Activated CD4-positive, alpha-beta memory T cell treated with anti-CD3 and anti-CD28 coated beads, Interleukin-2, amount 10 ng/mL, durations not matched to agents 7 days and 5 days (primary cell): ENCODE measurements at regions not wholly inside any gene's neighbourhood (a gene's known extent, or its start where the extent isn't known, plus 50 kb on each side); places are given as distances from the start of the nearest gene placed in this dataset.

ENCODE experiments used
- CTCF ChIA-PET: fragments of 350-600 bp; sonication (Branson Sonifier 250); formaldehyde crosslinking; loops from one replicate; lab custom pipeline; 2021; ENCODE audit warnings: antibody characterized with exemption, inconsistent platforms; lab: Charles Lee
- POLR2A ChIA-PET: fragments of 350-600 bp; sonication (Branson Sonifier 250); formaldehyde crosslinking; loops from one replicate; lab custom pipeline; 2021; ENCODE audit warnings: antibody characterized with exemption; lab: Charles Lee
- DNase-seq: peaks from one replicate; pipeline ENCODE4 v3.0.0-alpha.2; 2020
- H3K27ac Mint-ChIP-seq: one replicate; pipeline ENCODE4 v1.8.0; 2021; ENCODE audit warnings: mild to moderate bottlenecking, mixed read lengths
- H3K27me3 Mint-ChIP-seq: one replicate; pipeline ENCODE4 v1.8.0; 2021; ENCODE audit warnings: mixed read lengths
- H3K36me3 Mint-ChIP-seq: one replicate; pipeline ENCODE4 v1.8.0; 2021; ENCODE audit warnings: low read depth, mixed read lengths
- H3K4me1 Mint-ChIP-seq: one replicate; pipeline ENCODE4 v1.8.0; 2021; ENCODE audit warnings: mixed read lengths
- H3K4me3 Mint-ChIP-seq: one replicate; pipeline ENCODE4 v1.8.0; 2021; ENCODE audit warnings: mild to moderate bottlenecking, mixed read lengths
- H3K9me3 Mint-ChIP-seq: one replicate; pipeline ENCODE4 v1.8.0; 2021; ENCODE audit warnings: mixed read lengths

DNA sequence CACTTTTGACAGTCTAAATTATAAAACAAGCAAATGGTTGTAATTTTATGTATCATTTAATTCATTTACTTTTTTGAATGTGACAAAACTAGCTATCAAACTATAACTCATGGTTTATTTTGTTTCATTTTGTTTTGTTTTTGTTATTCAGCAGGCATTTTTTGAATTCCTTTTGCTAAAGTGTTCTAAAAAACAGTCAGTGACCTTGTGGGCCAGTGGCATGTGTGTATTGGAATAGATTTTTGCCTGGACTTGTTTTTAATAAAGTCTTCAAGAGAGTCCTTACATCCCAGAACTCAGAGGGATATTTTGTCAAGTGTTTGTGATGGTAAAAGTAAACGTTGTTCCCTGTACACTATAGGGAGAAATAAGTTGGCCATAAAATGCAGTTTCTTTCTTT is 369.7 kb upstream of the SYT1 start:
- DNase-seq: no peak
- H3K27ac Mint-ChIP-seq: no peak overlapping the region

DNA sequence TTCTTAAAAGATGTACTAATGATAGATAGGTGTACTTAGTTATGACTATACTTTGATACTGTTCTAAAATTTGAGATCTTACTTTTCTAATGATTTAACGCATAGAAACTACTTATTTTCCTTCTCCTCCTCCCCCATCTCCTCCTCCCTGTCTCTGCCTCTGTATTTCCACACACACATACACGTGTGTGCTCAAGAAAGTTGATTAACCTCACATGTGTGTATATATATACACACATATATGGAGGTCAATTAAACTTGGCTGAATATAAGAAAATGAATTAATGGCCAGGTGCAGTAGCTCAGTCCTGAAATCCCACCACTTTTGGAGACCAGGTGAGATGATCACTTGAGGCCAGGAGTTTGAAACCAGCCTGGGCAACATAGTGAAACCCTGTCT is 362.7 kb upstream of the SYT1 start:
- POLR2A ChIA-PET: no interaction called here
- no peak overlapping the region for H3K27ac Mint-ChIP-seq
- no peaks in the 10 kb centered on the region for H3K4me1 Mint-ChIP-seq
- no peaks in the 10 kb centered on the region for H3K36me3 Mint-ChIP-seq
- H3K27me3 Mint-ChIP-seq: no peaks in the 10 kb centered on the region
- DNase-seq: no peak
- no peak overlapping the region for H3K4me3 Mint-ChIP-seq
- CTCF ChIA-PET: no interaction called here
- H3K9me3 Mint-ChIP-seq: peaks cover 13% of the 10 kb centered on the region

More for the DNA sequence above, 369.7 kb upstream of the SYT1 start:
- no peaks in the 10 kb centered on the region for H3K4me1 Mint-ChIP-seq
- no peaks in the 10 kb centered on the region for H3K27me3 Mint-ChIP-seq
- ChIA-PET POLR2A (no interaction called here), CTCF (interaction anchor here (0.7 kb wide), 1 partner anchor 17 kb away, joined by 5 read pairs; no protein-coding TSS in a partner anchor)
- no peak overlapping the region for H3K4me3 Mint-ChIP-seq
- H3K36me3 Mint-ChIP-seq: no peaks in the 10 kb centered on the region
- no peaks in the 10 kb centered on the region for H3K9me3 Mint-ChIP-seq

DNA sequence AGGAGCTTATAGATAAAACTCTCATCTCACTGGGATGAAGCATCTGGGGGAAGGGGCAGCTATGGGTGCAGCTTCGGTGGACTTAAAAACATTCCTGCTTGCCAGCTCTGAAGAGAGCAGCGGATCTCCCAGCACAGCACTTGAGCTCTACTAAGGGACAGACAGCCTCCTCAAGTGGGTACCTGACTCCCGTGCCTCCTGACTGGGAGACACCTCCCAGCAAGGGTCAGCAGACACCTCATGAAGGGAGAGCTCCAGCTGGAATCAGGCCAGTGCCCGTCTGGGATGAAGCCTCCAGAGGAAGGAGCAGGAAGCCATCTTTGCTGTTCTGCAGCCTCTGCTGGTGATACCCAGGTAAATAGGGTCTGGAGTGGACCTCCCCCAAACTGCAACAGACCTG is 345.2 kb upstream of the SYT1 start:
- CTCF ChIA-PET: no interaction called here
- H3K27ac Mint-ChIP-seq: no peak overlapping the region
- POLR2A ChIA-PET: no interaction called here
- peaks cover 15% of the 10 kb centered on the region for H3K9me3 Mint-ChIP-seq
- H3K4me3 Mint-ChIP-seq: no peak overlapping the region
- no peak for DNase-seq
- H3K36me3 Mint-ChIP-seq: no peaks in the 10 kb centered on the region
- no peaks in the 10 kb centered on the region for H3K27me3 Mint-ChIP-seq
- H3K4me1 Mint-ChIP-seq: no peaks in the 10 kb centered on the region

DNA sequence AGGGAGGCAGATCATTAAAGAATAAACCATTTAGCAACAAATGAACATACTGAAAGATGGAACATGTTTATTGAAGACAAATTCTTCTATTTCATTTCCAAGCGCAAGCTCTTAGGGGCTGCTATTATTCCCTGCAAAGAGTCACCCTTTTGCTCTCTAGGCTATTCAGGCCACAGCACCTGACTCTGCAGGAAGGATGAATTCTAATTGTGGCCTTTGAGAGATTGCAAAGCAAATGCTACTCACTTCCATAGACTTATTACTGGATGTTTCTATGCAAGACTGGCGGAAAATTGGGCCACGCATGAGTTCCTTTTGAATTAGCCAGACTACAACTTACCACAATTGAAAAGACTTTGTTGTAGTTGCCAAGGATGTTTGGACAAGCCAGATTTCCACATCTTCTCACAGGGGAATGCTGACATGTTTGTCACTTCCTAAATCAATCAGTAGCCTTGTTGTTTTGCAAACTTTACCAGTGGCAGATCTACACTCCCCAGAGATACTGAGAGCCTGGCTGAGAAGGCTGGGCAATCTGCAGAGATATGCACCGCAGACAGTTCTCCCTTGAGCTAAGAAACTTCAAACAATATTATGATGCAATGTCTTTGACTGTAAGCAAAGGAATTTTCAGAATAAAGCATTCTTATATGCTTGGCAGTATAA is 334.3 kb upstream of the SYT1 start:
- CTCF ChIA-PET: no interaction called here
- no peaks in the 10 kb centered on the region for H3K4me1 Mint-ChIP-seq
- POLR2A ChIA-PET: no interaction called here
- H3K9me3 Mint-ChIP-seq: peaks cover 5% of the 10 kb centered on the region
- DNase-seq: no peak
- no peaks in the 10 kb centered on the region for H3K27me3 Mint-ChIP-seq
- H3K36me3 Mint-ChIP-seq: no peaks in the 10 kb centered on the region
- no peak overlapping the region for H3K27ac Mint-ChIP-seq
- no peak overlapping the region for H3K4me3 Mint-ChIP-seq

DNA sequence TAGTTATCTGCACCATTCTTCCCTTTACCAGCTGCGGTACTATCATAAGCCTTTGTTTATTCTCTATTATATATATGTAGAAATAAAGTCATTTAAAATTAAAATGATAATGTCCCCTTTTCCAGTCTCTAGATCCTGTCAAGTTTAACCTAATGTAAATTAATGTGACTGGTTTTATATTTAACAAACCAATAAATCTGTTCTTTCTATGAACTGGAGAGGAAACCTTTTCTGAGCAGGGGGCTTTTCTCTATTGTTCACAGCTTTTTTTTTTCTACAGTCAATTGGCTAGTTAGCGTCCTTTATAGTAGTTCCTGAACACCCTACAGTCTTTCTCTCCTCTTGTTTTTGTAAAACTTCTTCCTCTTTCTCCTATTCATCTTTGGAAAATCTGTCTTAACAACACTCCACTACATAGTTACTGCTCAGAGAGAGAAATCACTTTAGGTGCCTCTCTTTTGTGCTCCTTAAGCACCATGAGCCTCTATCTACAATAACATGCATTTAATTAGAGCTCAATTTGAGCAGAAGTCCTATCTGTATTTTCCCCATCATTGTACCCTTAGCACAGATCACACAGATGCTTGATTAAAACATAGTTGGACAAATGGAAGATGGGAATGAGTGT is 332.6 kb upstream of the SYT1 start:
- Mint-ChIP-seq H3K27ac (no peak overlapping the region), H3K27me3 (no peaks in the 10 kb centered on the region), H3K36me3 (no peaks in the 10 kb centered on the region), H3K9me3 (peaks cover 5% of the 10 kb centered on the region), H3K4me1 (no peaks in the 10 kb centered on the region), H3K4me3 (no peak overlapping the region)
- POLR2A ChIA-PET: no interaction called here
- DNase-seq: no peak
- CTCF ChIA-PET: no interaction called here

DNA sequence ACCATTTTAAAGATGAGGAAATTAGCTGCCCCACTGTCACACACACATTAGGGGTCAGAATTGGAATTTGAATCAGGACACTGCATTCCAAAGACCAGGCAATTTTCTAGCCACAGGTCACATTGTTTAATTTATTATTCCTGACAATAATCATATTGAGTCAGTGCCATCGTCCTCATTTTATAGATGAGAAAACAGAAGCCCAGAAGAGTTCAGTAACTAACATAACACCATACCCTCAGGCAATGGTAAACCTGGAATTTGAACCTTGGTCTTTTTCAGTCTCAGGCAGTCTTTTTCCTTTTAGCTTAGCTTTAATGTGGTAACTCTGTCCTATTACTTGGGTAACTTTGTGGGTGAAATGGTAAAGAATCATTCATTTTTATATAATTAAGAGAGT is 330.3 kb upstream of the SYT1 start:
- H3K4me3 Mint-ChIP-seq: no peak overlapping the region
- no peaks in the 10 kb centered on the region for H3K36me3 Mint-ChIP-seq
- POLR2A ChIA-PET: interaction anchor here (0.7 kb wide), 1 partner anchor 481 kb away, joined by 3 read pairs; no protein-coding TSS in a partner anchor
- H3K9me3 Mint-ChIP-seq: peaks cover 2% of the 10 kb centered on the region
- no peak for DNase-seq
- H3K27me3 Mint-ChIP-seq: no peaks in the 10 kb centered on the region
- H3K4me1 Mint-ChIP-seq: no peaks in the 10 kb centered on the region
- CTCF ChIA-PET: no interaction called here
- no peak overlapping the region for H3K27ac Mint-ChIP-seq

DNA sequence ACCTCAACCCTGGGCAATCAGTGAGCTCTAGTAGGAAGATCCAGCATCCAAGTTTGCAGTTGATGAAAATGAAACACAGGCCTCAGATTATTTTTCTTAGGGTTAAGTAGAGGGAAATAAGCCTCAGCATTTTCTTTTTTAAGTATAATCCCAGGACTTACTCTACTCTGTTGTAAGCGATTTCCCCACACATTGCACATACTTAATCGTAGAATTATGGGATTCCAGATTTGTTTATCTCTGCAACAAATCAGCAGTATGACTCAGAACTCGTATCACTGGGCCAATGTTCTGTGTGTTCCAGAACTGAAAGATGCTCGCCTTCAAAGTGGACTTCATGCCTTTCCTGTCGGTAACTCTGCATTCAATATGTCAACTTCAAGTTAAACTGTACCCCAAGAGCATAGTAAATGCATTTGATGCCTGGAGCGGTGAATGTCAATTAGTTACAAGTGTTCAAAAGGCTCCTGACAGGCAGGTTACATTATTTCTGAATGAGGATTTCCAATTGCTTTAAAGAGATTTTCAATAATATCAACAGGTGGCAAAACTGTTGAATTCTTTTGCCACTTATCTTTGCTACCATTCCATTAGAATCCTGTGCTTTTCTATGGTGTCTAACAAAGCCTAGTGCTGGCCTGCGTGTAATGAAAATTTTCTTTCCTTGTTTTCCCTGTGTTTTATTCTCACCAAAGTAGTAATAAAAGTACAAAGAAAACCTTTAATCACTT is 323.8 kb upstream of the SYT1 start:
- no peak for DNase-seq
- Mint-ChIP-seq H3K4me3 (no peak overlapping the region), H3K4me1 (no peaks in the 10 kb centered on the region), H3K9me3 (no peaks in the 10 kb centered on the region), H3K27me3 (no peaks in the 10 kb centered on the region), H3K36me3 (no peaks in the 10 kb centered on the region), H3K27ac (no peak overlapping the region)
- ChIA-PET CTCF (no interaction called here), POLR2A (no interaction called here)

DNA sequence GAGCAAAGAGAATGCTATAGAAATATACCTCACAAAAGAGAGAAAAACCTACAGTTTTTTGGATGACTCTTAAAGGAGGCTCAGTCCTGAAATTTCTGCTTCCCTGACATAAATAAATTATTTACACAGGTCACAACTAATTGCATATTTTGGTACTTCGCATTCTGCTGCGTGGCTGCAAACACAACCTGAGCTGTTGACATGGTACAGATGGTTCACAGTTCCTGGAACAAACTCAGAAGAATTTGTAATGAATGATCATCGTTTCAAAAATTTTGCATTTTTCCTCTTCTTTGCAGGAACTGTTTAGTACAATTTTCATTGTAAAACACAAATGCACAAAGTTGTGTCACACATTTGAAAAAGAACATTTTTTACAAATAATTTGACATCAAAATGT is 313.7 kb upstream of the SYT1 start:
- Mint-ChIP-seq H3K4me1 (no peaks in the 10 kb centered on the region), H3K4me3 (no peak overlapping the region), H3K36me3 (no peaks in the 10 kb centered on the region), H3K9me3 (peaks cover 4% of the 10 kb centered on the region), H3K27me3 (no peaks in the 10 kb centered on the region), H3K27ac (no peak overlapping the region)
- no peak for DNase-seq
- ChIA-PET CTCF (no interaction called here), POLR2A (no interaction called here)

DNA sequence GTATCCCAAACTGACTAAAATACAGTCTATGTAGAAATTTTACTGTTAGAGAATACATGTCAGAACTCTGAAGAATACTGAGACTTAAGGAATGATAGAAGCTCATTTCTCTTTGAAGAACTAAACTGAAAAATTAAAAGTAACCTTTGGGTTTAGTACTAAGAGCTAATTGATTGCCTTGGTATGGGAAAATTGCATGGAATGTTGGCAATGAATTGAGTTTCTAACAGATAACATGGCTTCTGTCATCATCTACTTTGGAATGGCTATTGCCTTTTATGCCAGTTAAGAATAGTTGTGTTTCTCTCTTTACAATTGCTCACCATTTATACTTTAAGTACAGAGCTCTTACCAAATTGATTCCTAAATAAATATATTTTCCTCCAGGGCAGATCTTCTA is 308.8 kb upstream of the SYT1 start:
- no peak overlapping the region for H3K4me3 Mint-ChIP-seq
- no peaks in the 10 kb centered on the region for H3K4me1 Mint-ChIP-seq
- H3K27ac Mint-ChIP-seq: no peak overlapping the region
- DNase-seq: no peak
- no peaks in the 10 kb centered on the region for H3K27me3 Mint-ChIP-seq
- ChIA-PET CTCF (no interaction called here), POLR2A (no interaction called here)
- H3K36me3 Mint-ChIP-seq: no peaks in the 10 kb centered on the region
- H3K9me3 Mint-ChIP-seq: peaks cover 11% of the 10 kb centered on the region

DNA sequence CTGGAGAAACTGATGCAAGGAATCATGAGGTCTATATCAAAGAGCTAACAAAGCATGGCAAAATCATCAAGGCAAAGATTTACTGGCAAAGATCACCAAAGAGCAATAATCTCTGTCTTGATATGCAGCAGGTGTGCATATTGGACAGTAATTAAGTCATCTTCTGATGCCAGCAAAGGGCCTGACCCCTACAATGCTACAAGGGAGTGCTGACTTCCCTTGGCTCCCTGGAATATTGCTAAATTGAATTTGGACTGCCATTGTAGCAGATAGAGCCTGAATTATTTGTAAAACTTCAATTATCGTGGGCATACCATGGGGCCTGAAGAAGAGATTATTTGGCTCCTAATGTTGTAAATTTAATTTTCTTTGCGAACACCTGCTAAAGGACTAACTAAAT is 307.9 kb upstream of the SYT1 start:
- H3K36me3 Mint-ChIP-seq: no peaks in the 10 kb centered on the region
- no peak for DNase-seq
- H3K27me3 Mint-ChIP-seq: no peaks in the 10 kb centered on the region
- H3K27ac Mint-ChIP-seq: no peak overlapping the region
- peaks cover 11% of the 10 kb centered on the region for H3K9me3 Mint-ChIP-seq
- ChIA-PET POLR2A (no interaction called here), CTCF (no interaction called here)
- no peaks in the 10 kb centered on the region for H3K4me1 Mint-ChIP-seq
- H3K4me3 Mint-ChIP-seq: no peak overlapping the region

DNA sequence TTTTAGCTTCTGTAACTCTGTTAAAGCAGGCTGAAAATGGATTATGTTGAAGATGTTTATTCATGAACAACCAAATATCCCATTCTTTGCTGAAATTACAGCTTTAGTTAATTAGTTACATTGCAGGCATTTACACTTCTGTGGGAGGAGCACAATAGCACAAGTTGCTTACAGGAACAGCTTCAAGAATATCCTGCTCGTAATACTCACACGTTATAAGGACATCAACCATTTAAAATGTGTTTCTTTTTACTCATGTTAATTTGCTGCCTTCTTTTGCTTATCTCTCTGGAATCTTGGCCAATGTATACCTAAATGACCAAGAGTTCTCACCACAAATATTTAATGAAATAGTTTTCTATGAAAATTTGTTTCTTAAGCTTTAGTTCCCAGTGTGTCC is 305.2 kb upstream of the SYT1 start:
- H3K27ac Mint-ChIP-seq: no peak overlapping the region
- CTCF ChIA-PET: no interaction called here
- H3K4me1 Mint-ChIP-seq: no peaks in the 10 kb centered on the region
- H3K36me3 Mint-ChIP-seq: no peaks in the 10 kb centered on the region
- POLR2A ChIA-PET: no interaction called here
- no peak overlapping the region for H3K4me3 Mint-ChIP-seq
- H3K27me3 Mint-ChIP-seq: no peaks in the 10 kb centered on the region
- H3K9me3 Mint-ChIP-seq: peaks cover 8% of the 10 kb centered on the region
- no peak for DNase-seq

DNA sequence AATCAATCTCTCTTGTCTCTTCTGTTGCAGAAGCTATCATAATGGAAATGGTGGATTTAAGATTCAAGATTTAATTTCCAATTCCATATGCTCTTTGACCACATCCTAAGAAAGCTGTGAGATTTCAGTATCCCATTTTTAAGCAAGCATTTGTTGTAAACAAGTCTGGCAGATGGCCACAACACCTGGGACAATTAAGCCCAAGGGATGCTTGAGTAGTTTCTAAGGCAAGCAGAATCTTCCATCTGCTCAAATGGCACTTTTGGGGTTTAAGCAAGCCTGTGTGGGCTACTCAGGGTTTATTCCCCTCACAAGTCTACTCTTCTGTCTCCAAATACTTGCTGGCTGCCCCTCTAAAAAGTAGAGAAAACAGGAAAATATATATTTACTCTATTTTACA is 304.7 kb upstream of the SYT1 start:
- H3K27ac Mint-ChIP-seq: no peak overlapping the region
- H3K4me1 Mint-ChIP-seq: no peaks in the 10 kb centered on the region
- DNase-seq: no peak
- CTCF ChIA-PET: no interaction called here
- POLR2A ChIA-PET: no interaction called here
- no peak overlapping the region for H3K4me3 Mint-ChIP-seq
- no peaks in the 10 kb centered on the region for H3K27me3 Mint-ChIP-seq
- H3K9me3 Mint-ChIP-seq: peaks cover 8% of the 10 kb centered on the region
- no peaks in the 10 kb centered on the region for H3K36me3 Mint-ChIP-seq

DNA sequence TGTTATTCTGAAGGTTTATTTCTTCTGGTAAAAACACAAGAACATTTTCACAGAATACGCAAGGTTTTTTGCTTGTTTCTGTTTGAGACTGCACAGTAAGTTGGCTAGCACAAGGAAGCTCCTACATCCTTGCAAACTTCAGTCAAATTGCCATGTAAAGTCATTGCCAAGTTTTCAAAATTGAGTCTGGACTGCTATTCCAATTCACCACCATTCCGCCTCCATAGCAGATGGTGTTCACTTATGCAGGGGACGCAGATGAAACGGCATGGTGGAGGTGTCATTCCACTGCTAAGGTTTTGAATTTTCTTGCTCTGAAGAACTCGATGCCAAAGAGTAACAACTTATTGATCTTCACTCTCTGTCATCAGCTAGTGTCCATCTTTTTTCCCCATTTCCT is 303.9 kb upstream of the SYT1 start:
- H3K27me3 Mint-ChIP-seq: no peaks in the 10 kb centered on the region
- no peak for DNase-seq
- H3K9me3 Mint-ChIP-seq: peaks cover 8% of the 10 kb centered on the region
- POLR2A ChIA-PET: no interaction called here
- no peak overlapping the region for H3K4me3 Mint-ChIP-seq
- H3K36me3 Mint-ChIP-seq: no peaks in the 10 kb centered on the region
- no peak overlapping the region for H3K27ac Mint-ChIP-seq
- H3K4me1 Mint-ChIP-seq: no peaks in the 10 kb centered on the region
- CTCF ChIA-PET: no interaction called here
